SU-DHL-6 (cell line): ENCODE measurements at regions not wholly inside any gene's neighbourhood (a gene's known extent, or its start where the extent isn't known, plus 50 kb on each side); places are given as distances from the start of the nearest gene placed in this dataset.

Experiments
- H2AFZ ChIP-seq: fragments of 200-600 bp; sonication (generic); 2 replicates; pipeline ENCODE4 v1.6.1; 2014; ENCODE audit warnings: low read depth, mild to moderate bottlenecking, moderate library complexity, mixed read lengths, antibody characterized with exemption, low read length; ENCODE audit not compliant: severe bottlenecking
- H3F3A ChIP-seq: fragments of 200-600 bp; shearing (Covaris generic); 2 replicates; pipeline ENCODE4 v1.6.0; 2016; ENCODE audit warnings: antibody characterized with exemption, mild to moderate bottlenecking; ENCODE audit not compliant: insufficient read depth
- H3K27ac ChIP-seq: fragments of 200-600 bp; sonication (generic); 2 replicates; pipeline ENCODE4 v1.5.1; 2016; ENCODE audit warnings: low read depth, mild to moderate bottlenecking, low read length, moderate library complexity, mixed read lengths
- H3K27me3 ChIP-seq: fragments of 200-600 bp; sonication (generic), shearing (Covaris generic); 2 replicates; pipeline ENCODE4 v1.6.0; 2014; ENCODE audit warnings: mild to moderate bottlenecking, low read length
- H3K36me3 ChIP-seq: fragments of 200-600 bp; sonication (generic); 2 replicates; pipeline ENCODE4 v1.6.1; 2014; ENCODE audit warnings: mild to moderate bottlenecking, low read length, mixed read lengths
- H3K4me2 ChIP-seq: fragments of 300-600, 200-600 bp; shearing (Covaris generic), sonication (generic); 2 replicates; pipeline ENCODE4 v1.6.0; 2014; ENCODE audit warnings: low read length, low read depth, mild to moderate bottlenecking; ENCODE audit not compliant: poor library complexity, severe bottlenecking
- H3K4me3 ChIP-seq: fragments of 200-600 bp; sonication (generic); 2 replicates; pipeline ENCODE4 v1.5.1; 2014; ENCODE audit warnings: antibody characterized with exemption, low read length, mild to moderate bottlenecking, mixed read lengths; ENCODE audit not compliant: insufficient read depth, poor library complexity, severe bottlenecking
- H3K79me2 ChIP-seq: fragments of 200-600 bp; sonication (generic); 2 replicates; pipeline ENCODE4 v1.6.1; 2014; ENCODE audit warnings: mild to moderate bottlenecking, low read length, moderate library complexity; ENCODE audit not compliant: insufficient read depth
- H3K9ac ChIP-seq: fragments of 200-600 bp; sonication (generic); 2 replicates; pipeline ENCODE4 v1.7.0; 2014; ENCODE audit warnings: mild to moderate bottlenecking, low read length
- H3K9me2 ChIP-seq: fragments of 200-600 bp; sonication (generic); replicated peaks from 2 replicates; pipeline ENCODE4 v1.6.1; 2014; ENCODE audit warnings: low read length; ENCODE audit not compliant: insufficient read depth
- H3K9me3 ChIP-seq: fragments of 200-600 bp; sonication (generic); 2 replicates; pipeline ENCODE4 v1.6.1; 2014; ENCODE audit warnings: low read length, mixed read lengths; ENCODE audit not compliant: insufficient read depth
- H4K20me1 ChIP-seq: fragments of 200-600 bp; sonication (generic); 2 replicates; pipeline ENCODE4 v1.6.1; 2014; ENCODE audit warnings: low read depth, mild to moderate bottlenecking, antibody characterized with exemption, low read length, moderate library complexity, mixed read lengths
- CTCF ChIP-seq: fragments of 200-600 bp; sonication (generic); IDR thresholded peaks from one replicate; pipeline ENCODE4 v1.5.1; 2017; ENCODE audit warnings: antibody characterized with exemption, mild to moderate bottlenecking, low read length, moderate library complexity; ENCODE audit not compliant: insufficient read depth, poor library complexity, severe bottlenecking
- EZH2phosphoT487 ChIP-seq: fragments of 200-600 bp; sonication (generic), shearing (Covaris generic); conservative IDR thresholded peaks from 2 replicates; pipeline ENCODE4 v1.6.1; 2018; ENCODE audit warnings: mild to moderate bottlenecking, antibody characterized with exemption, low read length, moderate library complexity, mixed read lengths

- no peak for TF ChIP-seq EZH2phosphoT487
- no peak for TF ChIP-seq CTCF
- Histone ChIP-seq H3K9me3 (no peaks in the 10 kb centered on the region), H3K79me2 (no peaks in the 10 kb centered on the region), H3F3A (no peaks in the 10 kb centered on the region), H2AFZ (no peak overlapping the region), H3K4me3 (no peak overlapping the region), H4K20me1 (no peaks in the 10 kb centered on the region), H3K27ac (no peak overlapping the region), H3K36me3 (no peaks in the 10 kb centered on the region), H3K27me3 (no peaks in the 10 kb centered on the region), H3K9me2 (no peaks in the 10 kb centered on the region), H3K9ac (no peak overlapping the region), H3K4me2 (no peak overlapping the region)
These were observed 149.5 kb downstream of the SPP2 start for GRCh38 chr2:234199996-234200395.

GRCh38 chr2:234198976-234199375 is 148.5 kb downstream of the SPP2 start:
- no peaks in the 10 kb centered on the region for H3K27me3 ChIP-seq

GRCh38 chr2:234195516-234195915 is 145.0 kb downstream of the SPP2 start:
- no peak overlapping the region for H3K9ac ChIP-seq
- H3K4me2 ChIP-seq = no peak overlapping the region
- no peak overlapping the region for H2AFZ ChIP-seq
- no peaks in the 10 kb centered on the region for H3K36me3 ChIP-seq
- no peaks in the 10 kb centered on the region for H4K20me1 ChIP-seq
- H3K9me3 ChIP-seq = no peaks in the 10 kb centered on the region
- H3K4me3 ChIP-seq = no peak overlapping the region
- H3F3A ChIP-seq = no peaks in the 10 kb centered on the region
- H3K9me2 ChIP-seq = no peaks in the 10 kb centered on the region
- no peaks in the 10 kb centered on the region for H3K27me3 ChIP-seq
- TF ChIP-seq EZH2phosphoT487 (no peak), CTCF (no peak)
- H3K27ac ChIP-seq = no peak overlapping the region
- H3K79me2 ChIP-seq = no peaks in the 10 kb centered on the region

More at GRCh38 chr2:234198976-234199375, 148.5 kb downstream of the SPP2 start:
- no peak for TF ChIP-seq CTCF
- TF ChIP-seq EZH2phosphoT487 = no peak
- no peaks in the 10 kb centered on the region for H3K9me3 ChIP-seq
- no peak overlapping the region for H3K27ac ChIP-seq
- H3K9me2 ChIP-seq = no peaks in the 10 kb centered on the region
- H3K4me3 ChIP-seq = no peak overlapping the region
- H3K79me2 ChIP-seq = no peaks in the 10 kb centered on the region
- H3K36me3 ChIP-seq = no peaks in the 10 kb centered on the region
- H3K9ac ChIP-seq = no peak overlapping the region
- no peak overlapping the region for H2AFZ ChIP-seq
- no peaks in the 10 kb centered on the region for H3F3A ChIP-seq
- no peaks in the 10 kb centered on the region for H4K20me1 ChIP-seq
- no peak overlapping the region for H3K4me2 ChIP-seq
